ENCODE measurements at regions not wholly inside any gene's neighbourhood (a gene's known extent, or its start where the extent isn't known, plus 50 kb on each side); places are given as distances from the start of the nearest gene placed in this dataset.

DNA sequence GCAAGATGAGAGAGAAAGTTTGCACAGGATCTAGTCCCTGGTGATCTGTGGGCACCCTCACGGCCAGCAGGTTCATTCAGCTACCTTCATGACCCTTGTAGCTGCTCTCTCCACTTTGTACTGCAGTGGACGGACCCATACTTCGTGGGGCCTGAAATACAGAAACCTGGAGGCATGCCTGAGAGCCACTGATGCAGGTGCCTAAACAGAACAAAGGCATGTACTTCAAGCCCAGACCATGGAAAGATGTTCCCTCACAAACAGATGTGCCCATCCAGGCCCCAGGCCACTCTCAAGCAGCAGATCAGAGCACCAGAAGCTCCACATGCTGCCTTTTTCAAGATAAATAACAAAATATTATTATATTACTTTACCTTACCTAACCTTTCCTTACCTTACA lies 1629.0 kb downstream of the ARAP2 start:
- no peaks in the 10 kb centered on the region for H3K36me3 Mint-ChIP-seq (ENCODE audit: low read depth)
- no peak overlapping the region for H3K27ac Mint-ChIP-seq
- no peak overlapping the region for H3K4me3 Mint-ChIP-seq
- H3K27me3 Mint-ChIP-seq (ENCODE audit: low read depth) = no peaks in the 10 kb centered on the region
- no peak for DNase-seq
- CTCF ChIA-PET = no interaction called here
- intact Hi-C loops (cut with micrococcal nuclease) = no loop called here
- no peaks in the 10 kb centered on the region for H3K4me1 Mint-ChIP-seq (ENCODE audit: low read depth)
- peaks cover 4% of the 10 kb centered on the region for H3K9me3 Mint-ChIP-seq

DNA sequence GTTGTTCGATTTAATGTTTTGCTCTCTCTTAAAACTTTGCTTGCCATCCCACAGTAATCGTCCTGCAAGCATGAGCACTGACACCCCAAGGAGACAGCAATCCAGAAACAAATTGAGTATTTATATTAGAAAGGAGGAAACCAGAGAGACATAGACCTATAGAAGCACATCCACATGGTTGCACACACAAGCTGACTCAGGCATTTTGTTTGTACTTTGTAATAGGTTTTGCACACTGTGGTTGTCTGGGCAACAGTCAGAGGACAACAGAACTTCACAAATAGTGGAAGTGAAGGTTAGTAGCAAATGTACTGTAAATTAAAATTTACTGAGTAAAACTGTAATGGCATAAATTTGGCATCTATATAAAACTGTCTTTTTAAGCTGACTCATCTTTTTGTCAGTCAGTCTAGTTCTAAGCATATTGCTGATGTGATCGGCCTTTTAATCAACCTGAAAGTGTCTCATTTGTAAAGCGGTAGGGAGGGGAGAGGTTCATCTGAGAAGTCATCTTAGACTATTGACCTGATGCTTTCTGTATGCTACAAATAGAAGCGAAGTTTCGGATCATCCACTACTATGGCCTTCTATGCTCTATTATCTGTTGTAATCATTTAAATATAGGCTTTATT lies 1624.7 kb downstream of the ARAP2 start:
- Mint-ChIP-seq H3K4me3 (no peak overlapping the region), H3K27ac (no peak overlapping the region), H3K36me3 (ENCODE audit: low read depth) (no peaks in the 10 kb centered on the region), H3K27me3 (ENCODE audit: low read depth) (no peaks in the 10 kb centered on the region), H3K9me3 (peaks cover 6% of the 10 kb centered on the region), H3K4me1 (ENCODE audit: low read depth) (no peaks in the 10 kb centered on the region)
- DNase-seq = no peak
- intact Hi-C loops (cut with micrococcal nuclease) = no loop called here
- CTCF ChIA-PET = no interaction called here

DNA sequence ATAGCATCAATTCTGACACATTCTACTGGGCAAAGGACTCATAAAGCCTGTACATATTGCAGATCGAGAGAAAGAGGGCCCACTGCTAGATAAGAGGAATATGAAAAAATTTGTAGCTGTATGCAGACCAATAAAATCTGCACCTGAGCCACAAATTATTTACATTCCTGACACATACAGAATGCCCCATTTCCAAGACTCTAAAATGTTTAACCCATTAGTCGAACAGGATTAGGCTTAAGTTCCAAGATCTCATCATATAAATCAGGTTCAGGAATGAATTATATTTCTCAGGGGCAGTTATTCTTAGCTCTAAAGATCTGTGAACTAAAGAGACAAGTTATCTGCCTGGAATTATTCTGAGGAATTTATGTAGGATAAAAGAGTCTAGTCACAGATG lies 1615.8 kb downstream of the ARAP2 start:
- no peaks in the 10 kb centered on the region for H3K36me3 Mint-ChIP-seq (ENCODE audit: low read depth)
- CTCF ChIA-PET = interaction anchor here (0.6 kb wide), 1 partner anchor 247 kb away, joined by 3 read pairs; no protein-coding TSS in a partner anchor
- no peak for DNase-seq
- H3K27me3 Mint-ChIP-seq (ENCODE audit: low read depth) = no peaks in the 10 kb centered on the region
- peaks cover 11% of the 10 kb centered on the region for H3K9me3 Mint-ChIP-seq
- H3K27ac Mint-ChIP-seq = no peak overlapping the region
- H3K4me3 Mint-ChIP-seq = no peak overlapping the region
- H3K4me1 Mint-ChIP-seq (ENCODE audit: low read depth) = no peaks in the 10 kb centered on the region
- intact Hi-C loops (cut with micrococcal nuclease) = no loop called here

DNA sequence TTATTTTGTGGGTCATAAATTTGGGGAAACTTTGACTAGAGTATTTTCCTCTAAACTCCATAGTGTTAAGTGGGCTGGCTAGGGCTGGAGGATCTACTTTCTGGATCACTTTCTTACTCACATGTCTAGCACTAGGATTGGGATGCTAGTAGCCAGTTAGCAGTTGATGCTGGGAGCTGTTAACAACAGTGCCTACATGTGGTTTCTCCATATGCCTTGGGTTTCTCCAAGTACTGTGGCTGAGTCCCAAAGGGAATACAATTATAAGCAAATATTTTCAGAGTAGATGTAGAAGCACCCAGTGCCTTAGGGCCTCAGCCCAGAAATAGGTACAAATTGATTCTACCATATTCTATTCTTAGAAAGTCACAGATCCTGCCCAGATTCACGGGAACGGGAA lies 1614.9 kb downstream of the ARAP2 start:
- no peaks in the 10 kb centered on the region for H3K36me3 Mint-ChIP-seq (ENCODE audit: low read depth)
- no peak overlapping the region for H3K27ac Mint-ChIP-seq
- CTCF ChIA-PET = no interaction called here
- no peaks in the 10 kb centered on the region for H3K4me1 Mint-ChIP-seq (ENCODE audit: low read depth)
- no peak overlapping the region for H3K4me3 Mint-ChIP-seq
- H3K27me3 Mint-ChIP-seq (ENCODE audit: low read depth) = no peaks in the 10 kb centered on the region
- intact Hi-C loops (cut with micrococcal nuclease) = no loop called here
- peaks cover 11% of the 10 kb centered on the region for H3K9me3 Mint-ChIP-seq
- no peak for DNase-seq

DNA sequence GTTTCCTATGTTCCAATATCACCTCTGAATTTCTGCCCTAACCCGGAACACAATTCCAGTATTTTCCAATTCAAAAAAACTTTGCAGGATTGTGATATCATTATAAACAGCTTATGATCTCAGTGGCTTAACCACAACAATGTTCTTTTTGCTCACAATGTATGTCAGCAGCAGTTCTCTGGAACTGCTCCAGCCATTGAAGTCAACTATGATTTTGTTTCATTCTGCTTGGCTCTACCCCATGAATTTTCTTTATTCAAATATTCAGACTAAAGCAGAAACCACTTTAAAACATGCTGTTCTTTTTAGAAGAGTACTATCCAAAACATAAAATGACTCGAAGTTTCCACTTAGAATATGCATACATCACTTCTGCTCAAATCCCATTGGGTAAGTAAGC lies 1611.1 kb downstream of the ARAP2 start:
- Mint-ChIP-seq H3K36me3 (ENCODE audit: low read depth) (no peaks in the 10 kb centered on the region), H3K27ac (no peak overlapping the region), H3K4me3 (no peak overlapping the region), H3K9me3 (peaks cover 10% of the 10 kb centered on the region), H3K27me3 (ENCODE audit: low read depth) (no peaks in the 10 kb centered on the region), H3K4me1 (ENCODE audit: low read depth) (no peaks in the 10 kb centered on the region)
- intact Hi-C loops (cut with micrococcal nuclease) = no loop called here
- CTCF ChIA-PET = no interaction called here
- no peak for DNase-seq

DNA sequence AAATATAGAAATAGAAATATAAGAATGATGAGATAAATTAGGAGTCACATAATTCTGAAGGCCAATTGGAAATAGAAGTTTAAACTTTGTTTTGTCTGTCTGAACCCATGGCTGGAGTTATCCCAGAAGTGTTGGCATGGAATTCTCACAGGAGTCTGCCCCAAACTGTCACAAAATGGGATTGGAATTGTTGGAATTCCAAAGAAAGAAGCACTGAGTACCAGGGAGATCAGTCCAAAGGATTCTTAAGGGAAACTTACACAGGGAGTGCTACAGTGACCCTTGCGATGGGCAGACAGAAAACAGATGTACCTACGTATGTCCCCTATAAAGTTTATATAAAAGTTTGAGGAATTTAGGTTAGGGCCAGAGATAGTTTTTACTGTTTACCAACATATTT lies 1607.7 kb downstream of the ARAP2 start:
- Mint-ChIP-seq H3K36me3 (ENCODE audit: low read depth) (no peaks in the 10 kb centered on the region), H3K27ac (no peak overlapping the region), H3K9me3 (peaks cover 14% of the 10 kb centered on the region), H3K4me1 (ENCODE audit: low read depth) (no peaks in the 10 kb centered on the region), H3K27me3 (ENCODE audit: low read depth) (no peaks in the 10 kb centered on the region), H3K4me3 (no peak overlapping the region)
- no peak for DNase-seq
- intact Hi-C loops (cut with micrococcal nuclease) = no loop called here
- CTCF ChIA-PET = no interaction called here

DNA sequence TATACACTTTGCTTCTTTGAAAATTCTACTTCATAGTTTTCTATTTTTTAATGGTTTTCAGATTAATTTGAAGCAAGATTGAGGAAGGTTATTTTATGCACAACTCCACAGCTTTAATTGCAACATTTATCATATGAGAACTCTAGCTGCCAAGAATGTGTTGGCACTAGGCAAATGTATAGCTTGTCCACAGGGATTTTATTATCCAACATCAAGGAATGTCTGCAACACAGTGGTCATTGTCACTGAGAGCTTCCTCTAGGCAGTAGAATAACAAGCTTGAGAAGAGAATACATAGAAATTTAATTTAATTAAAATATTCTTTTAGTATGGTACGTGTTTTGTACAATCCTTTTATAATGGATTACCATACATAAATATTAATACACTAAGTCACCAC lies 1600.8 kb downstream of the ARAP2 start:
- no peak for DNase-seq

DNA sequence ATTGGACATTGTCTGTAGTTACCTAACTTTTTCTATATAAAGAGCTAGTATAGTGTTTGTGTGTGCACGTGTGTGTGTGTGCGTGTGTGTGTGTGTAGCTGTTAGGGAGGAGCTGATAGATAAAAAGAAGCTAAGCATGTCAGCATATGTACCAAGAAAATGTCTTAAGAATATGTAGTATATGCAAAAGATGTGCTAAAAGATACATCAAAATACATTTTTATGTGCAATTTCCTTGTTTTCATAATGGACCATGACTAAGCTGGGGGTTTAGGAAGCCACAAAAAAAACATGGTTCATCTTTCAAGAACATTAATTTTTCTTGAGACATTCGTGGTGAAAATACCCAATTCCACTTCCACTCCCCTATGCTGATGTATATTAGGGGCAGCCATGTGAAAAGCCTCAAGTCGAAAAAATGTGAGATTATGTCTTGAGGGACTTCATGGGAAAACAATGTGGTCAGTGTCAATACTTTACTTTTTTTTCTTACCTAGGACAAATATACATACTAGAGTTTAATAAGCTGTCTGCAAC lies 1599.7 kb downstream of the ARAP2 start:
- CTCF ChIA-PET = no interaction called here
- intact Hi-C loops (cut with micrococcal nuclease) = no loop called here
- Mint-ChIP-seq H3K4me3 (no peak overlapping the region), H3K27ac (no peak overlapping the region), H3K4me1 (ENCODE audit: low read depth) (no peaks in the 10 kb centered on the region), H3K9me3 (peaks cover 21% of the 10 kb centered on the region), H3K27me3 (ENCODE audit: low read depth) (no peaks in the 10 kb centered on the region), H3K36me3 (ENCODE audit: low read depth) (no peaks in the 10 kb centered on the region)
- DNase-seq = no peak

More for the DNA sequence above, 1600.8 kb downstream of the ARAP2 start:
- Mint-ChIP-seq H3K4me1 (ENCODE audit: low read depth) (no peaks in the 10 kb centered on the region), H3K36me3 (ENCODE audit: low read depth) (no peaks in the 10 kb centered on the region), H3K9me3 (peaks cover 25% of the 10 kb centered on the region), H3K4me3 (no peak overlapping the region), H3K27me3 (ENCODE audit: low read depth) (no peaks in the 10 kb centered on the region), H3K27ac (no peak overlapping the region)
- CTCF ChIA-PET = no interaction called here
- intact Hi-C loops (cut with micrococcal nuclease) = no loop called here

DNA sequence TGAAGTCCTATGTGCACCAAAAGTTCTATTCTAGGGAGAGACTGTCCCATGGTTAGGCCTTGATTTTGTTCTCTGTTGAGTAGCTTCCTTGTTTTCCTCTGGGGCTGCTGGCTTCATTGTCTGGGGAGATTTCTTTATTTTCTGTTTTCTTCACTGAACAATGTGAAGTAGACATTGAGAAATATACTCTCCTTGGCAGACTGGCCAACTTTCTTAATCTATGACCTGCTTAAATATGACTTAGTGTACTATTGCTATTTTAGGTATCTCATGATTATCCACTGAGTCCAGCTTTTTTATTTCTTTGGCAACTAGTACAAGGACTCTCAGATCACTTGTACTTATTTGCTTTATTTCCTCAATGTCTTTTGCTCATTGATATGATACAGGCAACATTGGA lies 1594.6 kb downstream of the ARAP2 start:
- no peaks in the 10 kb centered on the region for H3K4me1 Mint-ChIP-seq (ENCODE audit: low read depth)
- H3K27ac Mint-ChIP-seq = no peak overlapping the region
- DNase-seq = no peak
- H3K9me3 Mint-ChIP-seq = peaks cover 3% of the 10 kb centered on the region
- intact Hi-C loops (cut with micrococcal nuclease) = no loop called here
- H3K4me3 Mint-ChIP-seq = no peak overlapping the region
- CTCF ChIA-PET = no interaction called here
- no peaks in the 10 kb centered on the region for H3K27me3 Mint-ChIP-seq (ENCODE audit: low read depth)
- no peaks in the 10 kb centered on the region for H3K36me3 Mint-ChIP-seq (ENCODE audit: low read depth)

DNA sequence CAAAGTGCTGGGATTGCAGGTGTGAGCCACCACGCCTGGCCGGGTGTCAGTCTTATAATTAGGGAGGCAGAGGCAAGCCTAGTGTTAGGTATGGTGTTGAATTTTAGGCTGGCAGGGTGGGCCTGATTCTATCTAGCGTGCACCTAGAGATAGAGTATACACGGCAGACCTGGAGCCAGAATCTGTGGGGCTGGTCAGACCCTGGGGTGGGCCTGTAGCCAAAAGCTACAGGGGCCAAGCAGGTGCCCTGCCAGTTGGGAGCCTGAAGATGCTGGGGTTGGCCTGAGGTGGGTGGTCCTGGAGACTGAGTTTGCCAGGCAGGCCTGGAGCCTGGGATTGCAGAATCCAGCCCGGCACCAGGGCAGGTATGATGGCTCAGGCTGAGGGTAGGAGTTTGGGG lies 1580.3 kb downstream of the ARAP2 start:
- H3K27me3 Mint-ChIP-seq (ENCODE audit: low read depth) = no peaks in the 10 kb centered on the region
- no peak for DNase-seq
- H3K36me3 Mint-ChIP-seq (ENCODE audit: low read depth) = no peaks in the 10 kb centered on the region
- H3K4me3 Mint-ChIP-seq = no peak overlapping the region
- CTCF ChIA-PET = no interaction called here
- no peak overlapping the region for H3K27ac Mint-ChIP-seq
- intact Hi-C loops (cut with micrococcal nuclease) = no loop called here
- peaks cover 6% of the 10 kb centered on the region for H3K9me3 Mint-ChIP-seq
- H3K4me1 Mint-ChIP-seq (ENCODE audit: low read depth) = no peaks in the 10 kb centered on the region

DNA sequence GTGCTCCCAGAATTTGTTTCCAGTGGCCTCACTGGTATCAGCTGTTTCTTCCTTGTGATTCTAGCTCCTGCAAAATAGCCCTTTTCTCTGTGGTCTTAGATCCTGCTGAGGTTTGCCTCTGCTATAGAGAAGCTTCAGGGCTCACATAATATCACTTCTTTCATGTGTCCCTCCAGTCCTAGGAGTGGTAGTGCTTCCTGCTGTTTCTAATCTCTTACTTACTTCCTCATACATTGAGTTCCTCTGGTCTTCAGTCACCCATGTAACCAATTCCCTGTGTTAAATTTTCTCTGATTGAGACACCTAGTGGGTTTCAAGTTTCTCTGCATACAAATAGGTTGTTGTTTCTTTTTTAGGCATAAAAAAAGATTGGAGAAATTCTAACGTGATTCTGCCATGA lies 1567.9 kb downstream of the ARAP2 start:
- H3K36me3 Mint-ChIP-seq (ENCODE audit: low read depth) = no peaks in the 10 kb centered on the region
- no peaks in the 10 kb centered on the region for H3K27me3 Mint-ChIP-seq (ENCODE audit: low read depth)
- intact Hi-C loops (cut with micrococcal nuclease) = no loop called here

DNA sequence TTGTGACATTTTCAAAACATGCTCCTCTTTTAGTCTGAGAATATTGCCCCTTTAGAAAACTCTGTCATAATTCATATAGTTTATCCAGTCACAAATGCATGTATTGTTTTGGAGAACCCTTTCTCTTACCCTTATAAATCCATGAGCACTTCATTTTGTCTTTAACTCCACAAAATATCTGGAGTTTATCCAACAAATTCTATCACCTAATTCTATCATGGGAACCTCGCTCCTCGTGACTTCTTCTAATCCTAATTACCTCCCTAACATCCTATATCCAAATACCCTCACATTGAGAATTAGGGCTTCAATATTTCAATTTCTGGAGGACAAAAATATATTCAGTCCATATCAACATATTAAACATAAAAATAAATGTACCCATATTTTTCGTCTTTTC lies 1565.9 kb downstream of the ARAP2 start:
- Mint-ChIP-seq H3K4me1 (ENCODE audit: low read depth) (no peaks in the 10 kb centered on the region), H3K4me3 (no peak overlapping the region), H3K36me3 (ENCODE audit: low read depth) (no peaks in the 10 kb centered on the region), H3K27ac (no peak overlapping the region), H3K27me3 (ENCODE audit: low read depth) (no peaks in the 10 kb centered on the region), H3K9me3 (peaks cover 1% of the 10 kb centered on the region)
- CTCF ChIA-PET = no interaction called here
- intact Hi-C loops (cut with micrococcal nuclease) = no loop called here
- no peak for DNase-seq

More for the DNA sequence above, 1567.9 kb downstream of the ARAP2 start:
- peaks cover 4% of the 10 kb centered on the region for H3K9me3 Mint-ChIP-seq
- no peak overlapping the region for H3K4me3 Mint-ChIP-seq
- no peak for DNase-seq
- CTCF ChIA-PET = no interaction called here
- no peak overlapping the region for H3K27ac Mint-ChIP-seq
- no peaks in the 10 kb centered on the region for H3K4me1 Mint-ChIP-seq (ENCODE audit: low read depth)

DNA sequence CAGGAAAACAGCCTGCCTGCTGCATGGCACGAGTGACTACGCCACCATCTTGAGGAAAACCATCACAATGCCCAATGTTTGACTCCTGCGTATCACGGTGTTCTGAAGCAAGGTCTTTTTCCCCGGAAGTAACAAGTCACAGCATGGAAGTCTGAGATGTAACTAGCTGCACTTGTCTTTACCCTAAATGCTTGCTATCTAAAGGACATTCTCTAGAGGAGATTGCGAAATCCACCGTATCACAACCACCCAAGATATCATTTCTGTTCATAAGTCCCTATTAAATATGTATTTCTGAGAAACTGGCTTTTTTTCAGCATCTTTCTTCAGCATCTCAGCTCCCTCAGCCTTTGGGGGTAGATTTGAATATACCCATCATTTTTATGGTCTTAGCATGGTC lies 1565.1 kb downstream of the ARAP2 start:
- Mint-ChIP-seq H3K4me3 (no peak overlapping the region), H3K36me3 (ENCODE audit: low read depth) (no peaks in the 10 kb centered on the region), H3K27me3 (ENCODE audit: low read depth) (no peaks in the 10 kb centered on the region), H3K4me1 (ENCODE audit: low read depth) (no peaks in the 10 kb centered on the region), H3K27ac (no peak overlapping the region), H3K9me3 (peaks cover 3% of the 10 kb centered on the region)
- intact Hi-C loops (cut with micrococcal nuclease) = no loop called here
- CTCF ChIA-PET = no interaction called here
- DNase-seq = no peak
